ENCODE measurements at regions not wholly inside any gene's neighbourhood (a gene's known extent, or its start where the extent isn't known, plus 50 kb on each side); places are given as distances from the start of the nearest gene placed in this dataset.

- Histone ChIP-seq H3K4me2 (ENCODE audit: control insufficient read depth, extremely low read depth, insufficient read depth, low read depth, low read length) (peak overlapping the region; percentile 44), H3K36me3 (ENCODE audit: control insufficient read depth in 2 of 2, extremely low read depth in 1 of 2, insufficient read depth in 2 of 2, low read length in 2 of 2) (no peaks in the 10 kb centered on the region), H3K4me1 (ENCODE audit: control insufficient read depth, extremely low read depth, insufficient read depth, low read length) (peaks cover 7% of the 10 kb centered on the region), H3K9me1 (ENCODE audit: control insufficient read depth, extremely low read depth, insufficient read depth, low read length) (no peaks in the 10 kb centered on the region), H3K9ac (ENCODE audit: control insufficient read depth, extremely low read depth, insufficient read depth, low read length) (no peak overlapping the region), H2AFZ (ENCODE audit: control insufficient read depth, low read length) (no peak overlapping the region), H3K9me3 (ENCODE audit: control insufficient read depth, low read depth, low read length) (no peaks in the 10 kb centered on the region), H3K79me2 (ENCODE audit: control insufficient read depth, insufficient read depth, low read length) (no peaks in the 10 kb centered on the region), H3K27ac (ENCODE audit: control insufficient read depth, insufficient read depth, low read length) (no peak overlapping the region), H4K20me1 (ENCODE audit: control insufficient read depth, extremely low read depth, insufficient read depth, low read length) (no peaks in the 10 kb centered on the region), H3K4me3 (ENCODE audit: control insufficient read depth in 2 of 3, extremely low read depth in 1 of 3, insufficient read depth in 2 of 3, low read depth in 1 of 3, low read length in 3 of 3) (no peak overlapping the region), H3K27me3 (ENCODE audit: control insufficient read depth, extremely low read depth, insufficient read depth, low read length) (no peaks in the 10 kb centered on the region)
- TF ChIP-seq EZH2 (IDR thresholded peaks at IDR 0.05; ENCODE audit: low read length) (no peak), CTCF (optimal IDR thresholded peaks at IDR 0.05 in 1 of 3, IDR thresholded peaks at IDR 0.05 in 1 of 3, conservative IDR thresholded peaks at IDR 0.05 in 1 of 3; ENCODE audit: extremely low read depth in 1 of 3, insufficient read depth in 2 of 3, low read length in 3 of 3) (no peak)
- FAIRE-seq (no peak), DNase-seq (ENCODE audit: low read depth, low spot score) (no peak)
- dilution Hi-C loops (cut with MboI; ENCODE audit: extremely low pct_ligation_motif_present, low sequenced_read_pairs), result no loop called here
These were observed 899.9 kb downstream of the C6orf118 start for GRCh38 chr6:164409309-164410009.

GRCh38 chr6:164408868-164409267 lies 900.5 kb downstream of the C6orf118 start:
- TF ChIP-seq CTCF (optimal IDR thresholded peaks at IDR 0.05 in 1 of 3, IDR thresholded peaks at IDR 0.05 in 1 of 3, conservative IDR thresholded peaks at IDR 0.05 in 1 of 3; ENCODE audit: extremely low read depth in 1 of 3, insufficient read depth in 2 of 3, low read length in 3 of 3) (no peak), EZH2 (IDR thresholded peaks at IDR 0.05; ENCODE audit: low read length) (no peak)
- H3K27ac ChIP-seq (ENCODE audit: control insufficient read depth, insufficient read depth, low read length), result no peak overlapping the region

More at GRCh38 chr6:164408868-164409267, 900.5 kb downstream of the C6orf118 start:
- Histone ChIP-seq H3K9ac (ENCODE audit: control insufficient read depth, extremely low read depth, insufficient read depth, low read length) (no peak overlapping the region), H4K20me1 (ENCODE audit: control insufficient read depth, extremely low read depth, insufficient read depth, low read length) (no peaks in the 10 kb centered on the region), H3K4me1 (ENCODE audit: control insufficient read depth, extremely low read depth, insufficient read depth, low read length) (peaks cover 7% of the 10 kb centered on the region), H3K4me2 (ENCODE audit: control insufficient read depth, extremely low read depth, insufficient read depth, low read depth, low read length) (peak overlapping the region; percentile 44), H3K79me2 (ENCODE audit: control insufficient read depth, insufficient read depth, low read length) (no peaks in the 10 kb centered on the region), H3K27me3 (ENCODE audit: control insufficient read depth, extremely low read depth, insufficient read depth, low read length) (no peaks in the 10 kb centered on the region), H3K4me3 (ENCODE audit: control insufficient read depth in 2 of 3, extremely low read depth in 1 of 3, insufficient read depth in 2 of 3, low read depth in 1 of 3, low read length in 3 of 3) (no peak overlapping the region), H3K36me3 (ENCODE audit: control insufficient read depth in 2 of 2, extremely low read depth in 1 of 2, insufficient read depth in 2 of 2, low read length in 2 of 2) (no peaks in the 10 kb centered on the region), H3K9me3 (ENCODE audit: control insufficient read depth, low read depth, low read length) (no peaks in the 10 kb centered on the region), H2AFZ (ENCODE audit: control insufficient read depth, low read length) (no peak overlapping the region), H3K9me1 (ENCODE audit: control insufficient read depth, extremely low read depth, insufficient read depth, low read length) (no peaks in the 10 kb centered on the region)
- FAIRE-seq (no peak), DNase-seq (ENCODE audit: low read depth, low spot score) (peak; percentile 36)
- dilution Hi-C loops (cut with MboI; ENCODE audit: extremely low pct_ligation_motif_present, low sequenced_read_pairs), result no loop called here

Measured in keratinocyte (primary cell).